GM12892 (cell line): ENCODE measurements at regions not wholly inside any gene's neighbourhood (a gene's known extent, or its start where the extent isn't known, plus 50 kb on each side); places are given as distances from the start of the nearest gene placed in this dataset.

ENCODE experiments used
- POLR2A ChIP-seq: IDR thresholded peaks from 2 replicates; pipeline ENCODE4 v1.6.1; 2011; ENCODE audit warnings: low read depth, low read length, control low read depth
- POLR2AphosphoS5 ChIP-seq: IDR thresholded peaks from 2 replicates; pipeline ENCODE4 v1.6.1; 2011; ENCODE audit warnings: low read depth, low read length, control low read depth
- TAF1 ChIP-seq: IDR thresholded peaks from 2 replicates; pipeline ENCODE4 v1.6.1; 2011; ENCODE audit warnings: low read depth, mild to moderate bottlenecking, control low read depth, low read length, borderline replicate concordance

DNA sequence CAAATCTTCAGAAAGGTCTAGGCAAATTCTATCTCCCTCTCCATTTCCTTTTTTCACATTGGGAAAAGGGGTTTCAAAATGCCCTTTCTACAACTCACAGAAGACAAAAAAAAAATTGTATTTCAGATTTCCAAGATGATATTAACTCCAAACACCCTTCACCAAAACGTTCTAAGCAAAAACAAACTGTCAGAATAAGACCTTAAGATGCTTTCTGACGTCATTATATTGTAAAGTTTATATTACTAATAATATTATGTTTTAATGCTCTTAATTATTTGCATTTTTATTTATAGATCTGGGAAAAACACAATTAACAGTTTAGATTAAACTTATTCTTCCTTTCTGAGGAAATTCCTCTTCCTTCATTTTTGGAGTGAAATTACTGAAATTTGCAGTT lies 624.2 kb downstream of the GALC start:
- TF ChIP-seq POLR2A (no peak), TAF1 (no peak), POLR2AphosphoS5 (no peak)
